ENCODE measurements at regions not wholly inside any gene's neighbourhood (a gene's known extent, or its start where the extent isn't known, plus 50 kb on each side); places are given as distances from the start of the nearest gene placed in this dataset.

DNA sequence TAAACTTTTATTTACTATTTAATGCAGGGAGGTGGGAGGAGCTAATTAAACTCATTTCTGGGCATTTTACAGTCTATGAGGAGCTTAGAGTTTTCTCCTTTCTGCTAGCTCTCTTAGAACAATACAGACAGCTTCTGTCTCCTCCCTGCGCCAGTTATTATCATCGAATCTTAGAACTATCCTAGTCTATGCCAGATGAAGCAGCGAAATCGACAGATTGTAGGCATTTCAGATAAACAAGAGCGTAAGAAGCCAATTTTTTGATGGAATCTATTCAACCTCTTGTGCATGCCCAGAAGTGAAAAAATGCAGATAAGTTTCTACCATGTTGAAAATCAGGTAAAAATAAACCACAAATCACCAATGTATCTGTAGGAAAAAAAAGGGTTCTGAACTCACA lies 297.1 kb downstream of the KLF12 start:
- ChIA-PET POLR2A (ENCODE audit: low non-redundant PET) (no interaction called here), CTCF (no interaction called here)
- no peak for DNase-seq (ENCODE audit: low spot score)
- H3K27ac ChIP-seq, result no peak overlapping the region
- TF ChIP-seq, protein P1, sequence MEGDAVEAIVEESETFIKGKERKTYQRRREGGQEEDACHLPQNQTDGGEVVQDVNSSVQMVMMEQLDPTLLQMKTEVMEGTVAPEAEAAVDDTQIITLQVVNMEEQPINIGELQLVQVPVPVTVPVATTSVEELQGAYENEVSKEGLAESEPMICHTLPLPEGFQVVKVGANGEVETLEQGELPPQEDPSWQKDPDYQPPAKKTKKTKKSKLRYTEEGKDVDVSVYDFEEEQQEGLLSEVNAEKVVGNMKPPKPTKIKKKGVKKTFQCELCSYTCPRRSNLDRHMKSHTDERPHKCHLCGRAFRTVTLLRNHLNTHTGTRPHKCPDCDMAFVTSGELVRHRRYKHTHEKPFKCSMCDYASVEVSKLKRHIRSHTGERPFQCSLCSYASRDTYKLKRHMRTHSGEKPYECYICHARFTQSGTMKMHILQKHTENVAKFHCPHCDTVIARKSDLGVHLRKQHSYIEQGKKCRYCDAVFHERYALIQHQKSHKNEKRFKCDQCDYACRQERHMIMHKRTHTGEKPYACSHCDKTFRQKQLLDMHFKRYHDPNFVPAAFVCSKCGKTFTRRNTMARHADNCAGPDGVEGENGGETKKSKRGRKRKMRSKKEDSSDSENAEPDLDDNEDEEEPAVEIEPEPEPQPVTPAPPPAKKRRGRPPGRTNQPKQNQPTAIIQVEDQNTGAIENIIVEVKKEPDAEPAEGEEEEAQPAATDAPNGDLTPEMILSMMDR (conservative IDR thresholded peaks at IDR 0.05; ENCODE audit: low read depth), result no peak

DNA sequence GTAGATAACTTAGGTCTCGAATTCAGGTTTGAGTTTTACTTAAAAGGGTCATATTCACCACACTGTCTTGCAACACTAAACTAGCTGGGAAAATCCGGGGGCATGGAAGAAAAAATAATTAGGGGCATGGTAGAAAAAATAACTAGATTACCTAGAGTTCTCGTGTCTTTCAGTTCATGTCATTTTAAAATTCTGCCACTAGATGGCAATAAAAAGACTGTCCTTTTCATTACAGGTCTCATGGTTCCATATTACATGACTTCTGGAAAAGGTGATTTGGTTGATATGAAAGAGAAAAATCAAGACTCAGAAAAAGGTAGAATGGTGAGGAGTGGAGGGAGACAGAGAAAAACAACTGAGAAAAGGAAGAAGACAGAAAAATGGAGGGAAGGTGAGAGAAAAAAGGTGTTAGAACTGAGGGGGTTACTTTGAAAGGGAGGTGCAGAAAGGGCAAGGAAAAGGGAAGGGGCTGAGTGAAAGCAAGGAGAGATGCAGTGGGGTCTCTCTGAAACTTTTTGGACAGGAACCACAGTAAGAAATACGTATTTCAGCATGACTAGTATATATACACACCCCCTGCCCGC lies 299.0 kb downstream of the KLF12 start:
- TF ChIP-seq, protein P1 (conservative IDR thresholded peaks at IDR 0.05; ENCODE audit: low read depth), result peak; percentile 71
- CTCF ChIA-PET, result interaction anchor here (0.6 to 1.0 kb wide), 5 partner anchors 15 to 1544 kb away, joined by 3 to 9 read pairs (median 3); no protein-coding TSS in a partner anchor
- peak; percentile 37 for DNase-seq (ENCODE audit: low spot score)
- H3K27ac ChIP-seq, result no peak overlapping the region
- POLR2A ChIA-PET (ENCODE audit: low non-redundant PET), result no interaction called here

DNA sequence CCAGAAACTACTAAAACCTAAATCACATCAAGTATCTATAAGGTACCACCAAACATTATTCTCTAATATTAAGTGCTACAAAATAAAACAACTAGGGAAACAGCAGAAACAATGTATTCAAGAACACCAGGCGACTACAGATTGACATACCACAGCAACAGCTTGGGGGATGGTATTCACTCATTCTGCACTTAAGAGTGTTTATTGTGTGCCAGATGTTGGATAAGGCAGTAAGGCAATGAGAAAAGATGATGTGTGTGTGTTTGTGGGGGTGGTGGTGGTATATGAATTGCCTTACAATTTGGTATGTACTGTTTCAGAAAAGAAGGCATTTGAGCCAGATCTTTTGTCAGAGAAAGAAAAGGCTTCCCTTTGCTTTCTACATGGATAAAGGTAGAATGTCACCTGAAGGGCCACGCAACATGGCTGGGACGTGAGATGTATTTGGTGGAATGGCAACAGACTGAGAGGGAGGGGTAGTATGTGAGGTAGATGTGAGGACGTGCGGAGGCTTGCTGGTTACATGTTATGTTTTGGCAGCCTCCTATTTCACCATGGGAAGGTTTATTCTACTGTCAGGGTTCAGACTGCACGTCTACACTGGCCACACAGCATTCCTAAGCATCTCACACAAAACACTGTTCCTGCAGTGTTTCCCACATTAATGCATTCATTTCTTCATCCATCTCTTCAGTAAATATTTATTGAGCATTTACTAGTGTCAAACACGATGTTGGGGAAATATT lies 300.7 kb downstream of the KLF12 start:
- POLR2A ChIA-PET (ENCODE audit: low non-redundant PET), result interaction anchor here (0.5 kb wide), 1 partner anchor 719 kb away, joined by 11 read pairs; no protein-coding TSS in a partner anchor
- no peak for DNase-seq (ENCODE audit: low spot score)
- TF ChIP-seq, protein P1 (conservative IDR thresholded peaks at IDR 0.05; ENCODE audit: low read depth), result no peak
- CTCF ChIA-PET, result interaction anchor here (0.7 kb wide), 1 partner anchor 51 kb away, joined by 3 read pairs; no protein-coding TSS in a partner anchor
- H3K27ac ChIP-seq, result no peak overlapping the region

DNA sequence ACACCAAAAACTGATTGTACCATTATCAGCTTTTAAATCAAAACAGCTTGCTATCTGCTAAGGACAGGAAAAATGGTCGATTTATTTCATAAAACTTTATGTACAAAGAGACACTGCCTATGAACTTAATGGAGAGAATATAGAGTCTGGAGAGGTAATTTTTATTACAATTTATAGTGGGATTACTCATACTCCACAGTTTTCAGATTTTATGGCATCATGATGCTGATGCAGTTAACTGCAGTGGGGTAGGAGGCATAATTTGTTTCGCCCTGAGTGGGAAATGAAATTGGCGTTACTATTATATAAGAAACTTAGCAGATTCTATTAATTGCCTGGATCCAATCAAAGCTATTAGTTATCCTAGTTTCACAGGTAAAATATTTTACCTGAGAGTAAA lies 301.4 kb downstream of the KLF12 start:
- TF ChIP-seq, protein P1 (conservative IDR thresholded peaks at IDR 0.05; ENCODE audit: low read depth), result no peak
- CTCF ChIA-PET, result no interaction called here

DNA sequence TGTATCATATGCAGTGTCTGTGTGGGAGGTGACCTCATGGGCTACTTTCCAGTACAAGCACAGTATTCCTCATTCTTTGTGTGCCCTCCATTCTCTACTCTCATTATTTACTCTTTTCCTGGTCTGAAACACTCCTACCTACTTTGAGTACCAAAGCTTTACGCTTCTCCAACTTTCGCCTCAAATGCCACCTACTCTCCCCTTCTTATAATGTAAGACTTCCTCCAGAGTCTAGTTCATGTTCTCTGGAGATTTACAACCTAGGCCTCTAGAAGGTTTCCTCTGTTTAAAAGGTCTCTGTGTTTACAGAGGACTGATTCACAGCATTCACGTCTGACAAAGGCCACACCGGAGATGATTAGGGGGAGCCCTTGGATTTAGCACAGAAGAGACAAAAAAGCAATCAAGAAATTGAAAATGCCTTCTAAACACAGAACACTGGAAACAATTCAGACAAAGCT lies 302.0 kb downstream of the KLF12 start:
- no peak for DNase-seq (ENCODE audit: low spot score)
- CTCF ChIA-PET, result no interaction called here
- H3K27ac ChIP-seq, result no peak overlapping the region
- TF ChIP-seq, protein P1 (conservative IDR thresholded peaks at IDR 0.05; ENCODE audit: low read depth), result no peak
- POLR2A ChIA-PET (ENCODE audit: low non-redundant PET), result no interaction called here

More for the DNA sequence above, 301.4 kb downstream of the KLF12 start:
- POLR2A ChIA-PET (ENCODE audit: low non-redundant PET), result no interaction called here
- no peak overlapping the region for H3K27ac ChIP-seq
- no peak for DNase-seq (ENCODE audit: low spot score)

DNA sequence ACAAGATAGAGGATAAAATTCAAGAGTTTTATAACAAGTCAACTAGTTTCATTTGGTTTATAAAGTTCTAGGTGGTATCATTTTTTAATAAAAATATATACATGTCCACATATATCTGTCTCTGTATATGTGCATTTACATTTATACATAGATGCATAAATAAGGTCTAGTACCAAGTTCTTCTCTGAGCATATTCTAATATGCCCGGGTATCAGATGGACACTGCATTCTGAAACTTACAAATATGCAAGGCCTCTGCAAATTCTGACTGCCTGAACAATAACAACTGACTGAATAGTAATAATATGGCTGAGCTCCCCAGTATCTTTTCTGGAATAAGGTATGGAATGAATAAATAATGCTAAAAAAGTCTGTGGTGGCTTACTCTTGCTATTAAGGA lies 304.8 kb downstream of the KLF12 start:
- CTCF ChIA-PET, result no interaction called here
- no peak for DNase-seq (ENCODE audit: low spot score)
- TF ChIP-seq, protein P1 (conservative IDR thresholded peaks at IDR 0.05; ENCODE audit: low read depth), result no peak

More for the DNA sequence above, 304.8 kb downstream of the KLF12 start:
- no peak overlapping the region for H3K27ac ChIP-seq
- POLR2A ChIA-PET (ENCODE audit: low non-redundant PET), result no interaction called here

Data from RWPE1 (cell line).